Right lobe of liver (tissue), 4 donors: ENCODE measurements at regions not wholly inside any gene's neighbourhood (a gene's known extent, or its start where the extent isn't known, plus 50 kb on each side); places are given as distances from the start of the nearest gene placed in this dataset.

ENCODE experiments used
- CTCF ChIP-seq, 4 donors: fragments of 200-600 bp in 3 of 4; fragments of 450-650 bp in 1 of 4; IDR thresholded peaks; one replicate each; pipeline versions ENCODE4 v1.5.1 to v1.8.0; 2016 to 2022; ENCODE audit warnings: antibody characterized with exemption in 4 of 4, mild to moderate bottlenecking in 2 of 4
- POLR2A ChIP-seq: fragments of 450-650 bp; IDR thresholded peaks from one replicate; pipeline ENCODE4 v1.6.1; 2017; ENCODE audit warnings: antibody characterized with exemption, mild to moderate bottlenecking
- donor health status: DM: no; HTN: no; CAD: no.
- donor health status: DM: no; HTN: no; CAD: no.
- donor health status: DM: no; HTN: yes; CAD: no.

GRCh38 chr15:35907511-35907910 is 361.5 kb upstream of the DPH6 start:
- TF ChIP-seq CTCF (IDR thresholded peaks at IDR 0.05): no peak
- no peak for TF ChIP-seq POLR2A
